Spleen (tissue), 11 donors: ENCODE measurements at regions not wholly inside any gene's neighbourhood (a gene's known extent, or its start where the extent isn't known, plus 50 kb on each side); places are given as distances from the start of the nearest gene placed in this dataset.

Experiments
- DNase-seq: peaks from one replicate; pipeline ENCODE4 v3.0.0-alpha.2; 2020
- H3K27ac ChIP-seq, 8 donors: fragments of 200-600 bp; sonication (generic) in 7 of 8; 1 replicate in 4 of 8; 2 replicates in 4 of 8; pipeline versions ENCODE4 v1.5.0 to v1.8.0; 2016 to 2021; ENCODE audit warnings: inconsistent platforms in 4 of 8, mild to moderate bottlenecking in 4 of 8, moderate library complexity in 1 of 8
- H3K27me3 ChIP-seq, 7 donors: fragments of 200-600 bp; sonication (generic) in 6 of 7; replicated peaks in 1 of 7; 1 replicate in 4 of 7; 2 replicates in 3 of 7; pipeline versions ENCODE4 v1.5.0 to v1.8.0; 2016 to 2021; ENCODE audit warnings: inconsistent platforms in 3 of 7, mild to moderate bottlenecking in 1 of 7
- H3K36me3 ChIP-seq, 6 donors: fragments of 200-600 bp; sonication (generic) in 5 of 6; 1 replicate in 4 of 6; 2 replicates in 2 of 6; pipeline versions ENCODE4 v1.5.0 to v1.8.0; 2016 to 2021; ENCODE audit warnings: inconsistent platforms in 2 of 6
- H3K4me1 ChIP-seq, 6 donors: fragments of 200-600 bp; sonication (generic) in 5 of 6; 1 replicate in 3 of 6; 2 replicates in 3 of 6; pipeline versions ENCODE4 v1.5.0 to v1.8.0; 2016 to 2021; ENCODE audit warnings: inconsistent platforms in 3 of 6
- H3K4me3 ChIP-seq, 8 donors: fragments of 200-600 bp; sonication (generic) in 7 of 8; 1 replicate in 4 of 8; 2 replicates in 4 of 8; pipeline versions ENCODE4 v1.5.0 to v1.8.0; 2016 to 2021; ENCODE audit warnings: inconsistent platforms in 4 of 8, mild to moderate bottlenecking in 4 of 8, moderate library complexity in 2 of 8
- H3K9me3 ChIP-seq, 8 donors: fragments of 200-600 bp; sonication (generic) in 7 of 8; 1 replicate in 4 of 8; 2 replicates in 4 of 8; pipeline versions ENCODE4 v1.5.0 to v1.8.0; 2016 to 2021; ENCODE audit warnings: inconsistent platforms in 4 of 8
- POLR2A ChIP-seq, 3 donors: fragments of 450-650 bp; IDR thresholded peaks; one replicate each; pipeline ENCODE4 v1.5.1; 2017; ENCODE audit warnings: antibody characterized with exemption in 3 of 3, mild to moderate bottlenecking in 1 of 3
- POLR2AphosphoS5 ChIP-seq, 3 donors: sonication (generic); formaldehyde crosslinking; IDR thresholded peaks; one replicate each; pipeline ENCODE4 v1.5.1; 2017; ENCODE audit warnings: antibody characterized with exemption in 3 of 3
- WGBS, 5 donors: extraction: QIAGEN DNeasy Blood & Tissue Kit in 3 of 5; methylation state at CpG; one replicate each; pipeline versions ENCODE4 v1.1.5 to v1.1.7; 2013 to 2018; 5-methylcytosine and 5-hydroxymethylcytosine counted together
- intact Hi-C: fragments of 100-400 bp; cut with DNase I; formaldehyde crosslinking; loops from one replicate; pipeline ENCODE4 v1.15.0; 2023; ENCODE audit warnings: low total_unique reads
- TF ChIP-seq, protein P1 (sequence below), 11 experiments: fragments of 200-600 bp in 7 of 11; fragments of 450-650 bp in 4 of 11; sonication (generic) in 4 of 11; IDR thresholded peaks in 8 of 11; conservative IDR thresholded peaks in 3 of 11; 1 replicate in 7 of 11; 2 replicates in 4 of 11; pipeline versions ENCODE4 v1.4.0 to v1.8.0; 2016 to 2021; ENCODE audit warnings: antibody characterized with exemption in 11 of 11, inconsistent platforms in 4 of 11, mild to moderate bottlenecking in 1 of 11
- donor health status: healthy with polysubstance abuse.
- donor health status: DM: no; HTN: no; CAD: no; lungs with moderate emphysema.
- donor health status: DM: no; HTN: no; CAD: no.
- donor health status: Bipolar disorder and iron deficiency.
- donor health status: healthy.
- donor health status: DM: no; HTN: no; CAD: no.
- donor health status: DM: yes; HTN: yes; CAD: no.

DNA sequence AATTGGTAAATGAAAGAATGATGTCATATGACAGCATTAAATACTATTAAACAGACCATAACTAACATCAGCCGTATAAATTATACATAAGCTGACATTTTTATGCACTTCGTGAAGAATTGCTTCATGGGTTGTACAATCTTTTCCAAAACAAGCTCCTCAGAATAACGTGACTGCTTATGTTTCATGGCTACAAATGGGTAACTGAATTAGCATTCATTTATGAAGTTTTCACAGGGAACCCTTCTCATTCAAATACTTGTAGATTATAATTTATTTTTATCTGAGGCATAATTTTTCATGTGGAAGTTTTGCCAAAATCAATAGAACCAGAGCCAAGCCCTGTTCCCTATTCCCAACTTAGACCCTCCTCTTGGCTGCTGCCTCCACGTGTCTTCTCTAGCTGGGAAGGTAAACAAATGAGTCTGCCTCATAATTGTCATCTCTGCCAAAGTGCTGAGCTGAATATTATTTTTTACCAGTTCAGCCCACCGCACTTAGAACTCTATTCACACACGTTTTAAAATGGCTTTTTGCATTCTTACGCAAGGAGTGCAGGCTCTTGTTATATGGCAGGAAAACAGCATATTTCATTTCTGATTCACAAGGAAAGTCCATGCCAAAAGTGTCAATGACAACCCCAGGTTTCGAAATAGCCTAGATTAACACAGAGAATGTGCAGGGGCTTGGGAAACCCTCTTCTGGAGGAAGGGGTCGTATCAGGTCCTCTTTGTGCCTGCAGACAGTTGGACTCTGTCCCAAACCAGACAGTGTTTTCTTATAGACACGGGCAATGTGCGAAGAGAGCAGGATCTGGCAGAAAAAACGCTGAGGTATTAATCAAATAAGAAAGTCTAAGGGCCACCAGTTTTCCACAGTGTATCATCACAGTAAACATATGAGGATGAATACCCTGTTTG, 370.7 kb upstream of the MGMT start:
- Histone ChIP-seq H3K27ac (no peak overlapping the region), H3K9me3 (no peaks in the 10 kb centered on the region), H3K4me1 (no peaks in the 10 kb centered on the region), H3K4me3 (no peak overlapping the region), H3K27me3 (peaks cover 0 to 3% (median 0%) of the 10 kb centered on the region in 7 donors), H3K36me3 (no peaks in the 10 kb centered on the region)
- no peak for TF ChIP-seq POLR2AphosphoS5 (IDR thresholded peaks at IDR 0.05)
- TF ChIP-seq POLR2A (IDR thresholded peaks at IDR 0.05), result no peak
- TF ChIP-seq, protein P1, sequence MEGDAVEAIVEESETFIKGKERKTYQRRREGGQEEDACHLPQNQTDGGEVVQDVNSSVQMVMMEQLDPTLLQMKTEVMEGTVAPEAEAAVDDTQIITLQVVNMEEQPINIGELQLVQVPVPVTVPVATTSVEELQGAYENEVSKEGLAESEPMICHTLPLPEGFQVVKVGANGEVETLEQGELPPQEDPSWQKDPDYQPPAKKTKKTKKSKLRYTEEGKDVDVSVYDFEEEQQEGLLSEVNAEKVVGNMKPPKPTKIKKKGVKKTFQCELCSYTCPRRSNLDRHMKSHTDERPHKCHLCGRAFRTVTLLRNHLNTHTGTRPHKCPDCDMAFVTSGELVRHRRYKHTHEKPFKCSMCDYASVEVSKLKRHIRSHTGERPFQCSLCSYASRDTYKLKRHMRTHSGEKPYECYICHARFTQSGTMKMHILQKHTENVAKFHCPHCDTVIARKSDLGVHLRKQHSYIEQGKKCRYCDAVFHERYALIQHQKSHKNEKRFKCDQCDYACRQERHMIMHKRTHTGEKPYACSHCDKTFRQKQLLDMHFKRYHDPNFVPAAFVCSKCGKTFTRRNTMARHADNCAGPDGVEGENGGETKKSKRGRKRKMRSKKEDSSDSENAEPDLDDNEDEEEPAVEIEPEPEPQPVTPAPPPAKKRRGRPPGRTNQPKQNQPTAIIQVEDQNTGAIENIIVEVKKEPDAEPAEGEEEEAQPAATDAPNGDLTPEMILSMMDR (IDR thresholded peaks at IDR 0.05 in 8 of 11, conservative IDR thresholded peaks at IDR 0.05 in 3 of 11), result no peak
- intact Hi-C loops, result no loop called here
- no peak for DNase-seq
- 51 to 74% (median 57%) methylated on average over 12 of the region's 12 CpGs for WGBS, 5 donors

DNA sequence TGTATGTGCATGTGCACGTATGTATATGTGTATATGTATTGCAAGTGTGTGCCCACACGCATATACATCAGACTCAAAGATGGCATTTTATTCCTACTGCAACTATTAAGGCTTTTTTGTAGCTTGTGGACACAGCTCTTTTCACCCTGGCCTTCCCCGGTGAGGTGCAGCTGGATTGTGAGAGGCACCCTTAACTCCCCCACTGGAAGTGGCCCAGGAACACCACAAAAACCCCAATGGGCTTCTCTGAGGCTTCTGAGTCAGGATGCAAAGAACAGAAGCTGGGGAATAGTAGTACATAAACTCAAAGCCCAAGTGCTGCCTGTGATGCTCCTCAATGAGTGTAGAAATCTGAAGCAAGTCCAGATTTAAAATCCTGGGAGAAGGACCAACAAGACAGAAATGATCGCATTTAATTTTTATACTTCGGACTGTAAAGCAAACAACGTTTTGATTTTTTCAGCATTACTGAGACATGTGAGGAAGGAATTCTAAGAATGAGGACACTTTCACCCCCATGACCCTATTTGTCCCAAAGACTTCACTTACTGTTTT, 369.2 kb upstream of the MGMT start:
- intact Hi-C loops, result no loop called here
- 77 to 84% (median 81%) methylated on average over 6 of the region's 6 CpGs for WGBS, 5 donors

DNA sequence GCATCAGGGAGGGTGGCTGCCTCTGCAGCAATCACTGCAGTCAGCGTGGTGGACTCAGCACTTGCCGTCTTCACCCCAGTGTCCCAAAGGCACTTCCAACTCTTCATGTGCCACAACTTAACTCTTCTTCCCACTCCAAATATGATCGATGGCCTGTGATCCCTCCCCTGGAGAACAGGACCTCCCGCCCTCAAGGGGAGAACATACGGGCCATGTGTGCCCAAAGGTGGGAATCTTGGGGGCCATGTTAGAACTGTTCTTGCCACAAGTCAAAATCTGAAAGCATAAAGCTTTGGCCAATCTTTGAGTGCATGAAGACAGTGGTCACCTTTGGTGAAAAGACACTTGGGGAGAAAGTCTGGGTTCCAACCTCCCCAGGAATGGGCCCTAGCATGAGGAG, 368.5 kb upstream of the MGMT start:
- no peaks in the 10 kb centered on the region for H3K36me3 ChIP-seq
- H3K27ac ChIP-seq, result no peak overlapping the region
- no peak for DNase-seq
- no peak overlapping the region for H3K4me3 ChIP-seq
- H3K4me1 ChIP-seq, result peaks cover 0 to 2% (median 0%) of the 10 kb centered on the region in 6 donors
- H3K9me3 ChIP-seq, result no peaks in the 10 kb centered on the region
- H3K27me3 ChIP-seq, result no peaks in the 10 kb centered on the region
- WGBS, 5 donors, result 89 to 95% (median 92%) methylated on average over 5 of the region's 5 CpGs
- TF ChIP-seq POLR2AphosphoS5 (IDR thresholded peaks at IDR 0.05), result no peak
- no peak for TF ChIP-seq POLR2A (IDR thresholded peaks at IDR 0.05)
- TF ChIP-seq, protein P1 (IDR thresholded peaks at IDR 0.05 in 8 of 11, conservative IDR thresholded peaks at IDR 0.05 in 3 of 11), result no peak
- intact Hi-C loops, result no loop called here

More for the DNA sequence above, 369.2 kb upstream of the MGMT start:
- Histone ChIP-seq H3K27me3 (peaks cover 0 to 3% (median 0%) of the 10 kb centered on the region in 7 donors), H3K4me3 (no peak overlapping the region), H3K36me3 (no peaks in the 10 kb centered on the region), H3K4me1 (peaks cover 0 to under 1% (median 0%) of the 10 kb centered on the region in 6 donors), H3K27ac (no peak overlapping the region), H3K9me3 (no peaks in the 10 kb centered on the region)
- no peak for DNase-seq
- TF ChIP-seq POLR2A (IDR thresholded peaks at IDR 0.05) (no peak), POLR2AphosphoS5 (IDR thresholded peaks at IDR 0.05) (no peak)
- TF ChIP-seq, protein P1 (IDR thresholded peaks at IDR 0.05 in 8 of 11, conservative IDR thresholded peaks at IDR 0.05 in 3 of 11), result no peak

DNA sequence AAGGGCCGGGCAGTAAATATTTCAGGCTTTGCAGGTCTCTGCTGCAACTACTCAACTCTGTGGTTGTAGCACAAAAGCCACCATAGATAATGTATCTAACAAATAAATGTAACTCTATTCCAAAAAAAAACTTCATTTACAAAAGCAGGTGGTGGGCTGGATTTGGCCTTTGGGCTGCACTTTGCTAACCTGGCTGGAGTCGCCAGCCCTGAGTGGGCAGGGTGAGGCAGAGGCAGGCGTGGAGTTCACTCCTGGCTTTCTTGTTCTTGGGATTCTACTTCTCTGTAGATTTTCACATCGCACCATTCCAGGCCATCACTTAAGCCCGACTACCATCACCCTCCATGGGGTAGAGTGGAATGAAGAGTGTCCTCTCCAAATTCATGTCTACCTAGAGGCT, 367.6 kb upstream of the MGMT start:
- WGBS, 5 donors, result 86 to 95% (median 92%) methylated on average over 5 of the region's 5 CpGs
- H3K36me3 ChIP-seq, result no peaks in the 10 kb centered on the region
- no peaks in the 10 kb centered on the region for H3K9me3 ChIP-seq
- no peaks in the 10 kb centered on the region for H3K27me3 ChIP-seq
- H3K4me1 ChIP-seq, result peaks cover 0 to 2% (median 0%) of the 10 kb centered on the region in 6 donors
- TF ChIP-seq POLR2AphosphoS5 (IDR thresholded peaks at IDR 0.05), result no peak
- TF ChIP-seq, protein P1 (IDR thresholded peaks at IDR 0.05 in 8 of 11, conservative IDR thresholded peaks at IDR 0.05 in 3 of 11), result no peak
- TF ChIP-seq POLR2A (IDR thresholded peaks at IDR 0.05), result no peak
- H3K4me3 ChIP-seq, result no peak overlapping the region
- no peak overlapping the region for H3K27ac ChIP-seq
- intact Hi-C loops, result no loop called here
- no peak for DNase-seq
